Endothelial cell of umbilical vein (primary cell): ENCODE measurements at regions not wholly inside any gene's neighbourhood (a gene's known extent, or its start where the extent isn't known, plus 50 kb on each side); places are given as distances from the start of the nearest gene placed in this dataset.

ENCODE experiments used
- BruUV-seq: library from RNA; stranded (reverse); fragments of 400-500 nt; replicated peaks from 2 replicates; lab custom pipeline; 2021; lab: Mats Ljungman, UMichigan
- CTCF ChIA-PET: fragments of 300-600, 350-600 bp; sonication (Branson Sonifier 250); formaldehyde crosslinking; loops from one replicate; lab custom pipeline; 2021; ENCODE audit warnings: antibody characterized with exemption, inconsistent platforms; lab: Charles Lee
- POLR2A ChIA-PET: fragments of 300-600, 350-600 bp; sonication (Branson Sonifier 250); formaldehyde crosslinking; loops from one replicate; lab custom pipeline; 2021; ENCODE audit warnings: antibody characterized with exemption, inconsistent platforms; lab: Charles Lee
- DNase-seq: peaks from one replicate; pipeline ENCODE4 v3.0.0-alpha.2; 2011; ENCODE audit warnings: low read depth, low spot score
- FAIRE-seq: peaks from 2 replicates; lab custom pipeline; 2011; peaks lifted over from hg19 to GRCh38; lab: Jason Lieb, UNC
- H2AFZ ChIP-seq: 2 replicates; pipeline ENCODE4 v1.6.0; 2012; ENCODE audit warnings: low read depth, low read length, control low read depth, inconsistent platforms
- H3K27ac ChIP-seq: 2 replicates; pipeline ENCODE4 v1.5.1; 2011; ENCODE audit warnings: low read depth, mild to moderate bottlenecking, control low read depth, low read length, moderate library complexity; ENCODE audit not compliant: insufficient read depth
- H3K27me3 ChIP-seq, 2 experiments: 2 replicates each; pipeline versions ENCODE4 v1.6.0 to v1.6.1; 2011; ENCODE audit warnings: low read length in 2 of 2, mixed read lengths in 1 of 2; ENCODE audit not compliant: control insufficient read depth in 2 of 2, insufficient read depth in 2 of 2
- H3K36me3 ChIP-seq, 2 experiments: 2 replicates in 1 of 2; 3 replicates in 1 of 2; pipeline ENCODE4 v1.5.1; 2011; ENCODE audit warnings: low read length in 2 of 2, mild to moderate bottlenecking in 1 of 2, moderate library complexity in 1 of 2; ENCODE audit not compliant: control insufficient read depth in 2 of 2, insufficient read depth in 2 of 2; ENCODE audit errors: extremely low read depth in 1 of 2
- H3K4me1 ChIP-seq: 3 replicates; pipeline ENCODE4 v1.5.1; 2011; ENCODE audit warnings: mild to moderate bottlenecking, low read length; ENCODE audit not compliant: control insufficient read depth, insufficient read depth; ENCODE audit errors: extremely low read depth
- H3K4me2 ChIP-seq: 2 replicates; pipeline ENCODE4 v1.6.1; 2011; ENCODE audit warnings: low read length, control low read depth, mixed read lengths; ENCODE audit not compliant: insufficient read depth
- H3K4me3 ChIP-seq, 3 experiments: fragments of 200-600 bp in 1 of 3; sonication (generic), shearing (Covaris generic) in 1 of 3; replicated peaks in 1 of 3; 2 replicates each; pipeline ENCODE4 v1.5.1; 2011 to 2016; ENCODE audit warnings: control low read depth in 3 of 3, low read length in 3 of 3, mild to moderate bottlenecking in 2 of 3, inconsistent platforms in 1 of 3, low read depth in 1 of 3, moderate library complexity in 1 of 3; ENCODE audit not compliant: insufficient read depth in 1 of 3
- H3K79me2 ChIP-seq: 2 replicates; pipeline ENCODE4 v1.6.0; 2012; ENCODE audit warnings: low read length, inconsistent platforms; ENCODE audit not compliant: control insufficient read depth, insufficient read depth
- H3K9ac ChIP-seq: replicated peaks from 2 replicates; pipeline ENCODE3; 2011; ENCODE audit warnings: low read length, control low read depth; ENCODE audit not compliant: insufficient read depth; ENCODE audit errors: extremely low read depth
- H3K9me1 ChIP-seq: replicated peaks from 3 replicates; pipeline ENCODE4 v1.6.0; 2011; ENCODE audit warnings: mild to moderate bottlenecking, low read length; ENCODE audit not compliant: control insufficient read depth, insufficient read depth; ENCODE audit errors: extremely low read depth
- H3K9me3 ChIP-seq: replicated peaks from 2 replicates; pipeline ENCODE4 v1.5.1; 2012; ENCODE audit warnings: low read length, inconsistent platforms; ENCODE audit not compliant: control insufficient read depth, insufficient read depth
- H4K20me1 ChIP-seq: replicated peaks from 2 replicates; pipeline ENCODE3; 2011; ENCODE audit warnings: mild to moderate bottlenecking, low read length; ENCODE audit not compliant: control insufficient read depth, insufficient read depth; ENCODE audit errors: extremely low read depth
- EZH2 ChIP-seq: IDR thresholded peaks from 2 replicates; pipeline ENCODE4 v1.6.1; 2012; ENCODE audit warnings: borderline replicate concordance, low read depth, mild to moderate bottlenecking, moderate library complexity, low read length, inconsistent platforms; ENCODE audit not compliant: severe bottlenecking
- FOS ChIP-seq: IDR thresholded peaks from 2 replicates; pipeline ENCODE4 v1.6.1; 2011; ENCODE audit warnings: mild to moderate bottlenecking, low read length, moderate library complexity, borderline replicate concordance; ENCODE audit not compliant: insufficient read depth
- GATA2 ChIP-seq: IDR thresholded peaks from 2 replicates; pipeline ENCODE4 v1.7.0; 2011; ENCODE audit warnings: low read depth, mild to moderate bottlenecking, moderate library complexity, mixed read lengths, low read length; ENCODE audit not compliant: insufficient read length, insufficient read depth
- JUN ChIP-seq: IDR thresholded peaks from 2 replicates; pipeline ENCODE4 v1.6.1; 2011; ENCODE audit warnings: borderline replicate concordance, low read depth; ENCODE audit not compliant: insufficient read length, insufficient read depth
- MYC ChIP-seq: IDR thresholded peaks from one replicate; pipeline ENCODE4 v1.6.1; 2011; ENCODE audit warnings: mild to moderate bottlenecking, low read depth, low read length
- POLR2A ChIP-seq: IDR thresholded peaks from 2 replicates; pipeline ENCODE4 v1.6.1; 2012; ENCODE audit warnings: low read depth, mild to moderate bottlenecking, control low read depth, low read length
- POLR2AphosphoS5 ChIP-seq: IDR thresholded peaks from 2 replicates; pipeline ENCODE4 v1.6.1; 2012; ENCODE audit warnings: low read depth, mild to moderate bottlenecking, control low read depth, low read length, moderate library complexity; ENCODE audit not compliant: insufficient read depth
- dilution Hi-C: fragments of 300-500 bp; cut with MboI; formaldehyde crosslinking; loops from one replicate; pipeline ENCODE4 v1.15.0; 2019; ENCODE audit warnings: low sequenced_read_pairs; ENCODE audit not compliant: extremely low pct_ligation_motif_present
- intact Hi-C: fragments of 100-400 bp; cut with micrococcal nuclease; formaldehyde crosslinking; loops from one replicate; pipeline ENCODE4 v1.10.0; 2022
- TF ChIP-seq, protein P1 (sequence below): IDR thresholded peaks from 2 replicates; pipeline ENCODE4 v1.6.1; 2011; ENCODE audit not compliant: insufficient read depth, insufficient read length
- TF ChIP-seq, protein P2 (sequence below), 2 donors: IDR thresholded peaks; 1 replicate in 1 of 2; 2 replicates in 1 of 2; pipeline ENCODE4 v1.5.1; 2011; ENCODE audit warnings: low read length in 2 of 2, mild to moderate bottlenecking in 2 of 2, moderate library complexity in 2 of 2, control low read depth in 1 of 2, inconsistent platforms in 1 of 2, low read depth in 1 of 2; ENCODE audit not compliant: insufficient read depth in 1 of 2; ENCODE audit errors: extremely low read depth in 1 of 2

DNA sequence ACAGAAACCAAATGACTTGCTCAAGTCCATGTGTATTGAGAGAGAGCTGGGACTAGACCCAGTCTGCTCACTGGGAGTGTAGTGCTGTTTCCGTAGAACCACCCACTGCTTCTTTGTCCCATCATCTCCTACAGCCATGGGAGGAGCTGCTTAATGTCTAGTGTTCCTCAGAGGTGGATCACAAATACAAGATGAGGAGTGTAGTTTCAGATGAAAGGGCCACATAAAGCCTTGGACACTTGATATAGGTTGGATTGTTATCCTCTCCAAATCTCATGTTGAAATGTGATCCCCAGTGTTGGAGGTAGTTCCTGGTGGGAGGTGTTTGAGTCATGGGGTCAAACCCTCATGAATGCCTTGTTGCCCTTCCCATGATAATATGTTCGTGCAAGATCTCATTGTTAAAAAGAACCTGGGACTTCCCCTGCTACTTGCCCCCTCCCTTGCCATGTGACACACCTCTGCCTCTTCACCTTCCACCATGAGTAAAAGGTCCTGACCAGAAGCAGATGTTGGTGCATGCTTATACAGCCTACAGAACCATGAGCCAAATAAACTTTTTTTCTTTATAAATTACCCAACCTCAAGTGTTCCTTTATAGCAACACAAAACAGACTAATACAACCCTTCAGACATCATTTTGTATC, 127.5 kb upstream of the DNAH14 start:
- POLR2A ChIA-PET: no interaction called here
- CTCF ChIA-PET: interaction anchor here (0.5 to 1.4 kb wide), 2 partner anchors 49 to 61 kb away, joined by 3 read pairs; no protein-coding TSS in a partner anchor
- intact Hi-C loops: no loop called here
- FAIRE-seq: no peak
- no peak overlapping the region for H2AFZ ChIP-seq
- dilution Hi-C loops: no loop called here
- no peak for DNase-seq
- no peaks in the 10 kb centered on the region for H4K20me1 ChIP-seq
- no peak overlapping the region for H3K9ac ChIP-seq
- no TSS peak for BruUV-seq
- no peaks in the 10 kb centered on the region for H3K27me3 ChIP-seq
- no peaks in the 10 kb centered on the region for H3K9me1 ChIP-seq
- H3K4me2 ChIP-seq: no peak overlapping the region
- no peak overlapping the region for H3K27ac ChIP-seq
- no peaks in the 10 kb centered on the region for H3K79me2 ChIP-seq
- H3K4me3 ChIP-seq: no peak overlapping the region
- H3K4me1 ChIP-seq: no peaks in the 10 kb centered on the region
- no peaks in the 10 kb centered on the region for H3K36me3 ChIP-seq
- TF ChIP-seq GATA2 (no peak), POLR2A (no peak), EZH2 (no peak), MYC (no peak)
- H3K9me3 ChIP-seq: no peaks in the 10 kb centered on the region

DNA sequence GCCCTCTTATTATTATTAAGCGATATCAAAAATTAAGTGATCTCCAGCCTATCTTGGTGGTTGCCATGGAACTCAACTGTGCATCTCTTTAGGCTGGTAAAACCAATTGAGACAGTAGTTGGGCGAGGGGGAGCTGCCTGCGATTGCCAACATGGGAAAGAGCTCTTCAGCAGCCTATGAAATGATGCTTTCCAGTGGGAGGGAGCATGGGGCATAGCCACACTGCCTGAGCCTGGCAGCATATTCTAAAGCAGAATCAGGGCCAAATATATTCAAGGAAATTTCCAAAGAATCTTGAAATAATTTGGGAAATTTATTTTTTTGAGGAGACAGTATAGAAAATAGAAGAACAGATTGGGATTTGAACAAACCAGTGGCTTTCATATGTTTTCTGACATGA, 126.9 kb upstream of the DNAH14 start:
- no peaks in the 10 kb centered on the region for H4K20me1 ChIP-seq
- H3K4me1 ChIP-seq: no peaks in the 10 kb centered on the region
- H3K27me3 ChIP-seq: no peaks in the 10 kb centered on the region
- H3K4me2 ChIP-seq: no peak overlapping the region
- no peaks in the 10 kb centered on the region for H3K79me2 ChIP-seq
- no peaks in the 10 kb centered on the region for H3K36me3 ChIP-seq
- intact Hi-C loops: no loop called here
- dilution Hi-C loops: no loop called here
- TF ChIP-seq POLR2AphosphoS5: no peak
- TF ChIP-seq JUN: no peak
- TF ChIP-seq, protein P1, sequence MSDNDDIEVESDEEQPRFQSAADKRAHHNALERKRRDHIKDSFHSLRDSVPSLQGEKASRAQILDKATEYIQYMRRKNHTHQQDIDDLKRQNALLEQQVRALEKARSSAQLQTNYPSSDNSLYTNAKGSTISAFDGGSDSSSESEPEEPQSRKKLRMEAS: no peak
- TF ChIP-seq, protein P2, sequence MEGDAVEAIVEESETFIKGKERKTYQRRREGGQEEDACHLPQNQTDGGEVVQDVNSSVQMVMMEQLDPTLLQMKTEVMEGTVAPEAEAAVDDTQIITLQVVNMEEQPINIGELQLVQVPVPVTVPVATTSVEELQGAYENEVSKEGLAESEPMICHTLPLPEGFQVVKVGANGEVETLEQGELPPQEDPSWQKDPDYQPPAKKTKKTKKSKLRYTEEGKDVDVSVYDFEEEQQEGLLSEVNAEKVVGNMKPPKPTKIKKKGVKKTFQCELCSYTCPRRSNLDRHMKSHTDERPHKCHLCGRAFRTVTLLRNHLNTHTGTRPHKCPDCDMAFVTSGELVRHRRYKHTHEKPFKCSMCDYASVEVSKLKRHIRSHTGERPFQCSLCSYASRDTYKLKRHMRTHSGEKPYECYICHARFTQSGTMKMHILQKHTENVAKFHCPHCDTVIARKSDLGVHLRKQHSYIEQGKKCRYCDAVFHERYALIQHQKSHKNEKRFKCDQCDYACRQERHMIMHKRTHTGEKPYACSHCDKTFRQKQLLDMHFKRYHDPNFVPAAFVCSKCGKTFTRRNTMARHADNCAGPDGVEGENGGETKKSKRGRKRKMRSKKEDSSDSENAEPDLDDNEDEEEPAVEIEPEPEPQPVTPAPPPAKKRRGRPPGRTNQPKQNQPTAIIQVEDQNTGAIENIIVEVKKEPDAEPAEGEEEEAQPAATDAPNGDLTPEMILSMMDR (IDR thresholded peaks at IDR 0.05; ENCODE audit: extremely low read depth in 1 of 2, insufficient read depth in 1 of 2, low read depth in 1 of 2, low read length in 2 of 2): no peak
- TF ChIP-seq GATA2: no peak
- no peak for TF ChIP-seq EZH2
- TF ChIP-seq FOS: no peak
- TF ChIP-seq POLR2A: no peak
- no peak for TF ChIP-seq MYC
- H3K4me3 ChIP-seq: no peak overlapping the region
- H3K9me3 ChIP-seq: no peaks in the 10 kb centered on the region
- POLR2A ChIA-PET: no interaction called here
- H3K9me1 ChIP-seq: no peaks in the 10 kb centered on the region
- BruUV-seq: no TSS peak
- DNase-seq (no peak), FAIRE-seq (no peak)
- H3K9ac ChIP-seq: no peak overlapping the region
- no peak overlapping the region for H2AFZ ChIP-seq
- no peak overlapping the region for H3K27ac ChIP-seq
- CTCF ChIA-PET: interaction anchor here (1.4 kb wide), 1 partner anchor 49 kb away, joined by 3 read pairs; no protein-coding TSS in a partner anchor
